Naive thymus-derived CD8-positive, alpha-beta T cell (primary cell): ENCODE measurements at regions not wholly inside any gene's neighbourhood (a gene's known extent, or its start where the extent isn't known, plus 50 kb on each side); places are given as distances from the start of the nearest gene placed in this dataset.
"Not testable (repeated sequence)": the region's sequence is repeated elsewhere in the genome, so short reads cannot be mapped to it uniquely, and the experiment has no call there.

Experiments used
- ATAC-seq, 2 donors: fragments of 150-1000 bp; cut with Tn5 transposase in 1 of 2; sonication (Bioruptor Pico), chemical (Tn5 transposase) in 1 of 2; 1 replicate in 1 of 2; 2 replicates in 1 of 2; pipeline ENCODE4 v1.10.0; 2021; ENCODE audit warnings: mild to moderate bottlenecking in 2 of 2, moderate library complexity in 2 of 2
- POLR2A ChIA-PET: fragments of 350-600 bp; sonication (Branson Sonifier 250); formaldehyde crosslinking; loops from one replicate; lab custom pipeline; 2021; ENCODE audit warnings: antibody characterized with exemption; lab: Charles Lee
- DNase-seq, 10 donors: peaks; one replicate each; pipeline versions ENCODE4 v3.0.0 to v3.0.0-alpha.2; 2020 to 2022
- H3K27ac Mint-ChIP-seq, 10 donors: one replicate each; pipeline ENCODE4 v1.8.0; 2020 to 2022; ENCODE audit warnings: mild to moderate bottlenecking in 10 of 10, mixed read lengths in 10 of 10, moderate library complexity in 4 of 10, inconsistent platforms in 1 of 10
- H3K27me3 Mint-ChIP-seq, 5 donors: one replicate each; pipeline ENCODE4 v1.8.0; 2021 to 2022; ENCODE audit warnings: mixed read lengths in 5 of 5
- H3K36me3 Mint-ChIP-seq, 3 donors: one replicate each; pipeline ENCODE4 v1.8.0; 2020 to 2022; ENCODE audit warnings: mixed read lengths in 3 of 3, mild to moderate bottlenecking in 2 of 3, inconsistent platforms in 1 of 3
- H3K4me1 Mint-ChIP-seq, 4 donors: one replicate each; pipeline ENCODE4 v1.8.0; 2021 to 2022; ENCODE audit warnings: mixed read lengths in 4 of 4
- H3K4me3 Mint-ChIP-seq, 10 donors: one replicate each; pipeline ENCODE4 v1.8.0; 2020 to 2022; ENCODE audit warnings: mild to moderate bottlenecking in 10 of 10, mixed read lengths in 10 of 10, moderate library complexity in 6 of 10, inconsistent platforms in 1 of 10
- H3K9me3 Mint-ChIP-seq, 9 donors: one replicate each; pipeline ENCODE4 v1.8.0; 2020 to 2022; ENCODE audit warnings: mixed read lengths in 9 of 9, mild to moderate bottlenecking in 3 of 9, inconsistent platforms in 1 of 9, moderate library complexity in 1 of 9

GRCh38 chr1:233791721-233792120 is 112.8 kb upstream of the SLC35F3 start:
- no peaks in the 10 kb centered on the region for H3K36me3 Mint-ChIP-seq
- ATAC-seq (no peak), DNase-seq (no peak)
- H3K27ac Mint-ChIP-seq: no peak overlapping the region
- peaks cover 0 to 10% (median 4%) of the 10 kb centered on the region in 9 donors for H3K9me3 Mint-ChIP-seq
- H3K4me1 Mint-ChIP-seq: no peaks in the 10 kb centered on the region
- POLR2A ChIA-PET: no interaction called here
- peaks cover 14 to 34% (median 20%) of the 10 kb centered on the region in 5 donors for H3K27me3 Mint-ChIP-seq
- no peak overlapping the region for H3K4me3 Mint-ChIP-seq

- Mint-ChIP-seq H3K27ac (no peak overlapping the region), H3K4me3 (no peak overlapping the region), H3K36me3 (peaks cover 0 to 14% (median 0%) of the 10 kb centered on the region in 3 donors), H3K4me1 (peaks cover 0 to 2% (median 0%) of the 10 kb centered on the region in 4 donors), H3K27me3 (peaks cover 15 to 40% (median 24%) of the 10 kb centered on the region in 5 donors), H3K9me3 (peaks cover 0 to 18% (median 9%) of the 10 kb centered on the region in 9 donors)
- ATAC-seq (no peak), DNase-seq (no peak)
- POLR2A ChIA-PET: no interaction called here
Measured at GRCh38 chr1:233794863-233795262, 109.6 kb upstream of the SLC35F3 start.

- ATAC-seq (no peak), DNase-seq (no peak)
- no peak overlapping the region for H3K4me3 Mint-ChIP-seq
- peaks cover 0 to 14% (median 0%) of the 10 kb centered on the region in 3 donors for H3K36me3 Mint-ChIP-seq
- H3K27ac Mint-ChIP-seq: no peak overlapping the region
- H3K27me3 Mint-ChIP-seq: peaks cover 8 to 40% (median 17%) of the 10 kb centered on the region in 5 donors
- H3K9me3 Mint-ChIP-seq: peaks cover 0 to 18% (median 9%) of the 10 kb centered on the region in 9 donors
- POLR2A ChIA-PET: no interaction called here
- peaks cover 0 to 2% (median 0%) of the 10 kb centered on the region in 4 donors for H3K4me1 Mint-ChIP-seq
Measured at GRCh38 chr1:233796146-233796783, 108.2 kb upstream of the SLC35F3 start.

- Mint-ChIP-seq H3K9me3 (peaks cover 0 to 34% (median 12%) of the 10 kb centered on the region in 9 donors), H3K4me1 (peaks cover 0 to 2% (median 0%) of the 10 kb centered on the region in 4 donors), H3K36me3 (peaks cover 0 to 14% (median 0%) of the 10 kb centered on the region in 3 donors), H3K4me3 (no peak overlapping the region), H3K27me3 (peaks cover 6 to 49% (median 16%) of the 10 kb centered on the region in 5 donors), H3K27ac (no peak overlapping the region)
- no peak for ATAC-seq
- POLR2A ChIA-PET: no interaction called here
- DNase-seq: no peak
Measured at GRCh38 chr1:233802611-233803010, 101.9 kb upstream of the SLC35F3 start.

- no peak overlapping the region for H3K27ac Mint-ChIP-seq
- no peaks in the 10 kb centered on the region for H3K4me1 Mint-ChIP-seq
- peaks cover 4 to 38% (median 6%) of the 10 kb centered on the region in 5 donors for H3K27me3 Mint-ChIP-seq
- H3K9me3 Mint-ChIP-seq: peaks cover 0 to 26% (median 8%) of the 10 kb centered on the region in 9 donors
- POLR2A ChIA-PET: no interaction called here
- DNase-seq (no peak), ATAC-seq (no peak)
- no peak overlapping the region for H3K4me3 Mint-ChIP-seq
- H3K36me3 Mint-ChIP-seq: no peaks in the 10 kb centered on the region
Measured at GRCh38 chr1:233805786-233806185, 98.7 kb upstream of the SLC35F3 start.

GRCh38 chr1:233815357-233815756 is 89.1 kb upstream of the SLC35F3 start:
- Mint-ChIP-seq H3K36me3 (no peaks in the 10 kb centered on the region), H3K9me3 (peaks cover 0 to 5% (median 0%) of the 10 kb centered on the region in 9 donors), H3K27ac (no peak overlapping the region), H3K4me1 (no peaks in the 10 kb centered on the region), H3K4me3 (no peak overlapping the region), H3K27me3 (peaks cover 6 to 41% (median 17%) of the 10 kb centered on the region in 5 donors)
- DNase-seq (no peak), ATAC-seq (no peak)
- POLR2A ChIA-PET: interaction anchor here (0.6 kb wide), 1 partner anchor 158 kb away, joined by 3 read pairs; no protein-coding TSS in a partner anchor

GRCh38 chr1:233815865-233816264 is 88.6 kb upstream of the SLC35F3 start:
- Mint-ChIP-seq H3K27me3 (peaks cover 4 to 37% (median 16%) of the 10 kb centered on the region in 5 donors), H3K4me1 (no peaks in the 10 kb centered on the region), H3K9me3 (peaks cover 0 to 5% (median 0%) of the 10 kb centered on the region in 9 donors), H3K27ac (no peak overlapping the region), H3K4me3 (no peak overlapping the region), H3K36me3 (no peaks in the 10 kb centered on the region)
- POLR2A ChIA-PET: interaction anchor here (0.6 kb wide), 1 partner anchor 158 kb away, joined by 3 read pairs; no protein-coding TSS in a partner anchor
- ATAC-seq: no peak
- DNase-seq: no peak

- Mint-ChIP-seq H3K36me3 (no peaks in the 10 kb centered on the region), H3K27ac (no peak overlapping the region), H3K4me3 (no peak overlapping the region), H3K4me1 (no peaks in the 10 kb centered on the region), H3K9me3 (peaks cover 0 to 5% (median 0%) of the 10 kb centered on the region in 9 donors), H3K27me3 (peaks cover 4 to 32% (median 16%) of the 10 kb centered on the region in 5 donors)
- POLR2A ChIA-PET: no interaction called here
- ATAC-seq: no peak
- no peak for DNase-seq
Measured at GRCh38 chr1:233816348-233816747, 88.1 kb upstream of the SLC35F3 start.

GRCh38 chr1:233819042-233819441 is 85.4 kb upstream of the SLC35F3 start:
- Mint-ChIP-seq H3K36me3 (no peaks in the 10 kb centered on the region), H3K27ac (no peak overlapping the region), H3K4me1 (no peaks in the 10 kb centered on the region), H3K4me3 (no peak overlapping the region), H3K9me3 (peaks cover 2 to 13% (median 7%) of the 10 kb centered on the region in 9 donors), H3K27me3 (peaks cover 6 to 30% (median 17%) of the 10 kb centered on the region in 5 donors)
- DNase-seq: no peak
- POLR2A ChIA-PET: no interaction called here
- no peak for ATAC-seq

GRCh38 chr1:233824179-233824578 is 80.3 kb upstream of the SLC35F3 start:
- H3K4me1 Mint-ChIP-seq, H3K4me3 Mint-ChIP-seq, POLR2A ChIA-PET, H3K36me3 Mint-ChIP-seq, ATAC-seq, DNase-seq, H3K27ac Mint-ChIP-seq: not testable (repeated sequence)
- Mint-ChIP-seq H3K27me3 (peaks cover 0 to 16% (median 9%) of the 10 kb centered on the region in 5 donors), H3K9me3 (peaks cover 11 to 40% (median 20%) of the 10 kb centered on the region in 9 donors)

- H3K27me3 Mint-ChIP-seq: peaks cover 0 to 11% (median 3%) of the 10 kb centered on the region in 5 donors
- H3K27ac Mint-ChIP-seq, H3K4me1 Mint-ChIP-seq, ATAC-seq, DNase-seq, H3K4me3 Mint-ChIP-seq, POLR2A ChIA-PET: not testable (repeated sequence)
- peaks cover 17 to 78% (median 38%) of the 10 kb centered on the region in 9 donors for H3K9me3 Mint-ChIP-seq
- H3K36me3 Mint-ChIP-seq: peaks cover 0 to 15% (median 0%) of the 10 kb centered on the region in 3 donors
Measured at GRCh38 chr1:233827937-233828336, 76.5 kb upstream of the SLC35F3 start.

GRCh38 chr1:233828480-233828879 is 76.0 kb upstream of the SLC35F3 start:
- ATAC-seq (no peak), DNase-seq (no peak)
- Mint-ChIP-seq H3K4me3 (no peak overlapping the region), H3K9me3 (peaks cover 16 to 76% (median 37%) of the 10 kb centered on the region in 9 donors), H3K36me3 (peaks cover 0 to 16% (median 0%) of the 10 kb centered on the region in 3 donors), H3K27me3 (peaks cover 0 to 6% (median 2%) of the 10 kb centered on the region in 5 donors), H3K4me1 (no peaks in the 10 kb centered on the region), H3K27ac (no peak overlapping the region)
- POLR2A ChIA-PET: no interaction called here

- POLR2A ChIA-PET: no interaction called here
- DNase-seq (no peak), ATAC-seq (no peak)
- peaks cover 0 to 25% (median 0%) of the 10 kb centered on the region in 3 donors for H3K36me3 Mint-ChIP-seq
- H3K27ac Mint-ChIP-seq: no peak overlapping the region
- no peak overlapping the region for H3K4me3 Mint-ChIP-seq
- H3K4me1 Mint-ChIP-seq: no peaks in the 10 kb centered on the region
- peaks cover 11 to 44% (median 20%) of the 10 kb centered on the region in 9 donors for H3K9me3 Mint-ChIP-seq
- peaks cover 0 to 9% (median 5%) of the 10 kb centered on the region in 5 donors for H3K27me3 Mint-ChIP-seq
Measured at GRCh38 chr1:233834609-233835008, 69.9 kb upstream of the SLC35F3 start.
